ENCODE measurements at regions not wholly inside any gene's neighbourhood (a gene's known extent, or its start where the extent isn't known, plus 50 kb on each side); places are given as distances from the start of the nearest gene placed in this dataset.

DNA sequence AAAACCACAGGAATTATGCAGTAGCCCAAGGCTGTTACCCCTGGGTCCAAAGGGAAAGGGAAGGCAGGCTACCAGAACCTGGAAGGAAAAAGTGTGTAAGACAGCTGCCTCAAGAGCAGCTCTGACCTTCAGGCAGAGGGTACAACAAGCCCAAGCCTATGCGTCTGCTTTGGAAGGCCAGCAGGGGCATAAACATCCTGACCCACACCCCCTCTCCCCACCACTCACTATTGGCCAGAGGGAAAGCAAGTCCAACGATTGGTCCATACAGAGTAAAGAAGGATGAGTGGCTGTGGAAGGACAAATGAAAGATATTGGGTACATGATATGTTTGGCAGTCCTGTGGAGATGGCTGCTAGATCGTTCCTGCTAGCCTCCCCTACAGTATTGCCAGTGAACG is 227.6 kb upstream of the HNRNPA3 start:
- TF ChIP-seq EZH2 (IDR thresholded peaks at IDR 0.05; ENCODE audit: low read length, unreplicated experiment), result no peak
- TF ChIP-seq, protein P1, sequence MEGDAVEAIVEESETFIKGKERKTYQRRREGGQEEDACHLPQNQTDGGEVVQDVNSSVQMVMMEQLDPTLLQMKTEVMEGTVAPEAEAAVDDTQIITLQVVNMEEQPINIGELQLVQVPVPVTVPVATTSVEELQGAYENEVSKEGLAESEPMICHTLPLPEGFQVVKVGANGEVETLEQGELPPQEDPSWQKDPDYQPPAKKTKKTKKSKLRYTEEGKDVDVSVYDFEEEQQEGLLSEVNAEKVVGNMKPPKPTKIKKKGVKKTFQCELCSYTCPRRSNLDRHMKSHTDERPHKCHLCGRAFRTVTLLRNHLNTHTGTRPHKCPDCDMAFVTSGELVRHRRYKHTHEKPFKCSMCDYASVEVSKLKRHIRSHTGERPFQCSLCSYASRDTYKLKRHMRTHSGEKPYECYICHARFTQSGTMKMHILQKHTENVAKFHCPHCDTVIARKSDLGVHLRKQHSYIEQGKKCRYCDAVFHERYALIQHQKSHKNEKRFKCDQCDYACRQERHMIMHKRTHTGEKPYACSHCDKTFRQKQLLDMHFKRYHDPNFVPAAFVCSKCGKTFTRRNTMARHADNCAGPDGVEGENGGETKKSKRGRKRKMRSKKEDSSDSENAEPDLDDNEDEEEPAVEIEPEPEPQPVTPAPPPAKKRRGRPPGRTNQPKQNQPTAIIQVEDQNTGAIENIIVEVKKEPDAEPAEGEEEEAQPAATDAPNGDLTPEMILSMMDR (conservative IDR thresholded peaks at IDR 0.05; ENCODE audit: low read depth, low read length), result no peak
